Adrenal gland (tissue), 9 donors: ENCODE measurements at regions not wholly inside any gene's neighbourhood (a gene's known extent, or its start where the extent isn't known, plus 50 kb on each side); places are given as distances from the start of the nearest gene placed in this dataset.

ENCODE experiments used
- DNase-seq, 7 donors: peaks; one replicate each; pipeline ENCODE4 v3.0.0-alpha.2; 2019 to 2020
- H3K27ac ChIP-seq, 5 donors: fragments of 200-600 bp; sonication (generic) in 4 of 5; 1 replicate in 3 of 5; 2 replicates in 2 of 5; pipeline versions ENCODE4 v1.5.1 to v1.8.0; 2016 to 2020; ENCODE audit warnings: mild to moderate bottlenecking in 1 of 5
- H3K27me3 ChIP-seq: fragments of 200-600 bp; 2 replicates; pipeline ENCODE4 v1.8.0; 2021
- H3K36me3 ChIP-seq, 2 donors: fragments of 200-600 bp; replicated peaks in 1 of 2; 1 replicate in 1 of 2; 2 replicates in 1 of 2; pipeline versions ENCODE4 v1.5.1 to v1.8.0; 2018 to 2022
- H3K4me1 ChIP-seq, 2 donors: fragments of 200-600 bp; replicated peaks in 1 of 2; 1 replicate in 1 of 2; 2 replicates in 1 of 2; pipeline versions ENCODE4 v1.5.1 to v1.8.0; 2018 to 2021
- H3K4me3 ChIP-seq, 4 donors: fragments of 200-600 bp; sonication (generic) in 3 of 4; one replicate each; pipeline ENCODE4 v1.5.1; 2016 to 2018
- H3K9me3 ChIP-seq, 3 donors: fragments of 200-600 bp; sonication (generic) in 1 of 3; replicated peaks in 1 of 3; 1 replicate in 2 of 3; 2 replicates in 1 of 3; pipeline versions ENCODE4 v1.5.1 to v1.8.0; 2016 to 2021
- POLR2A ChIP-seq, 2 donors: fragments of 450-650 bp; IDR thresholded peaks; one replicate each; pipeline ENCODE4 v1.6.1; 2017; ENCODE audit warnings: antibody characterized with exemption in 2 of 2, mild to moderate bottlenecking in 2 of 2, moderate library complexity in 1 of 2
- WGBS, 4 donors: extraction: QIAGEN DNeasy Blood & Tissue Kit in 2 of 4; methylation state at CpG; one replicate each; pipeline versions ENCODE4 v1.1.5 to v1.1.7; 2013 to 2017; 5-methylcytosine and 5-hydroxymethylcytosine counted together
- intact Hi-C, 2 donors: fragments of 100-400 bp; cut with DNase I; formaldehyde crosslinking; loops; one replicate each; pipeline versions ENCODE4 v1.14.1 to v1.15.0; 2022 to 2023
- TF ChIP-seq, protein P1 (sequence below), 6 experiments: fragments of 450-650 bp in 4 of 6; fragments of 200-600 bp in 2 of 6; sonication (generic) in 1 of 6; IDR thresholded peaks; 1 replicate in 5 of 6; 2 replicates in 1 of 6; pipeline versions ENCODE4 v1.5.1 to v1.8.0; 2016 to 2021; ENCODE audit warnings: antibody characterized with exemption in 6 of 6, mild to moderate bottlenecking in 2 of 6, moderate library complexity in 1 of 6
- donor health status: healthy with polysubstance abuse.
- donor health status: Bipolar disorder and iron deficiency.
- donor health status: DM: yes; HTN: yes; CAD: no.
- donor health status: DM: no; HTN: no; CAD: no.
- donor health status: DM: no; HTN: no; CAD: no.

DNA sequence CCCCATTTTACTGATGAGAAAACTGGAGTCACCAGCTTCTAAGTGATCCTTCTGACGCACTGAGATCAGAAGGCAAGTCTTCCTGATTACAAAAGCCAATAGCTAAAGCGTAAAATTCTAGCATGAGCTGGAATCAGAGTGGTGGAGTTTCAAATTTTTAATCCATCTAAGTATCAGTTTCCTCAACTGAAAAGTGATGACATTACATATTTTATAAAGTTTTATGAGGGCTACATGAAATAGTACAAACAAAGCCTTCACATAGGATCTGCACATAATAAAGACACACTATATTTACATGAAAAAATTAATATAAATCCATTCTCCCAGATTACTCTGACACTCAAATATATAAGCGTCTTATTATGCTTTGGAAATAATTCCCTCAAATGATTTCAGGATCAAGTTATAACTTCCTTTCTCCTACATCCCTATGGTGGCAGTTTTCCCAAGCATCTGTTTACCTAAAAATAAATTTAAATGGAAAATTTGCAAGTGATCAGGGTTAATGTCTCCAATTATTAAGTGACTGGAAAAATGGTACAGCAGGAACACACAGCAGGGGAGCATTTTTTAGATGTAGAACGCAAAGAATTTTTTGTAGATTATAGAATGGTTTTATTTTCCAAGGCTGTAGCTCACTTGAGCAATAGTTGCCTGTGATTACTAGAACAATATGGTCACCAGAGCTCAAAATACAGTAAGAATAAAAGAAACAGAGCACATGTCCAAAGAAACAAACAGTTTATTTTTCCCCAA lies 490.4 kb upstream of the C1orf87 start:
- WGBS, 4 donors, result 79 to 84% (median 82%) methylated on average over 4 of the region's 4 CpGs
- TF ChIP-seq POLR2A (IDR thresholded peaks at IDR 0.05), result no peak
- TF ChIP-seq, protein P1, sequence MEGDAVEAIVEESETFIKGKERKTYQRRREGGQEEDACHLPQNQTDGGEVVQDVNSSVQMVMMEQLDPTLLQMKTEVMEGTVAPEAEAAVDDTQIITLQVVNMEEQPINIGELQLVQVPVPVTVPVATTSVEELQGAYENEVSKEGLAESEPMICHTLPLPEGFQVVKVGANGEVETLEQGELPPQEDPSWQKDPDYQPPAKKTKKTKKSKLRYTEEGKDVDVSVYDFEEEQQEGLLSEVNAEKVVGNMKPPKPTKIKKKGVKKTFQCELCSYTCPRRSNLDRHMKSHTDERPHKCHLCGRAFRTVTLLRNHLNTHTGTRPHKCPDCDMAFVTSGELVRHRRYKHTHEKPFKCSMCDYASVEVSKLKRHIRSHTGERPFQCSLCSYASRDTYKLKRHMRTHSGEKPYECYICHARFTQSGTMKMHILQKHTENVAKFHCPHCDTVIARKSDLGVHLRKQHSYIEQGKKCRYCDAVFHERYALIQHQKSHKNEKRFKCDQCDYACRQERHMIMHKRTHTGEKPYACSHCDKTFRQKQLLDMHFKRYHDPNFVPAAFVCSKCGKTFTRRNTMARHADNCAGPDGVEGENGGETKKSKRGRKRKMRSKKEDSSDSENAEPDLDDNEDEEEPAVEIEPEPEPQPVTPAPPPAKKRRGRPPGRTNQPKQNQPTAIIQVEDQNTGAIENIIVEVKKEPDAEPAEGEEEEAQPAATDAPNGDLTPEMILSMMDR (IDR thresholded peaks at IDR 0.05), result no peak
- Histone ChIP-seq H3K27ac (no peak overlapping the region), H3K27me3 (no peaks in the 10 kb centered on the region), H3K9me3 (no peaks in the 10 kb centered on the region), H3K4me1 (peaks cover 0 to 4% of the 10 kb centered on the region in 2 donors), H3K36me3 (no peaks in the 10 kb centered on the region), H3K4me3 (no peak overlapping the region)
- DNase-seq, result no peak
- intact Hi-C loops, result no loop called here

DNA sequence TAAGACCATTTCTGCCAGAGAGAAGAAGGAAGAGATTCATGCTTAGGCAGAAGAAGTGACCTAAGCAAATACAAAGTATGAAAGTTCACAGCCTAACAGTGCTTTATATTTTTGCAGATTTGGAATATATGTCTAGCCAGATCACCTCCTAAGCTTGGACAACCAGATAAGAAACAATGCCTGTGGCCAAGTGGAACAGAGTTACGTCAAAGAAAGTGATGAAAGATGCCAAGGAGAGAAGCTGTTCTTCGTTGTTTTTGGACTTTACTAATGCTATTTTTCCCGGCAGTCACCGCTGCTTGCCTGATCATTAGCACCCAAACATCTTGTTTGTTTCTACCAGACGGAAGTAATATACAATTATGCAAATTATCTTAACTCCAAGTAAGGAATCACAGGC lies 489.2 kb upstream of the C1orf87 start:
- H3K27me3 ChIP-seq, result no peaks in the 10 kb centered on the region
- H3K4me3 ChIP-seq, result no peak overlapping the region
- no peaks in the 10 kb centered on the region for H3K9me3 ChIP-seq
- 57 to 69% (median 65%) methylated on average over 5 of the region's 5 CpGs for WGBS, 4 donors
- TF ChIP-seq, protein P1 (IDR thresholded peaks at IDR 0.05), result no peak
- TF ChIP-seq POLR2A (IDR thresholded peaks at IDR 0.05), result no peak
- H3K27ac ChIP-seq, result no peak overlapping the region
- intact Hi-C loops, result no loop called here
- no peak for DNase-seq
- no peaks in the 10 kb centered on the region for H3K36me3 ChIP-seq
- peaks cover 0 to 4% of the 10 kb centered on the region in 2 donors for H3K4me1 ChIP-seq

DNA sequence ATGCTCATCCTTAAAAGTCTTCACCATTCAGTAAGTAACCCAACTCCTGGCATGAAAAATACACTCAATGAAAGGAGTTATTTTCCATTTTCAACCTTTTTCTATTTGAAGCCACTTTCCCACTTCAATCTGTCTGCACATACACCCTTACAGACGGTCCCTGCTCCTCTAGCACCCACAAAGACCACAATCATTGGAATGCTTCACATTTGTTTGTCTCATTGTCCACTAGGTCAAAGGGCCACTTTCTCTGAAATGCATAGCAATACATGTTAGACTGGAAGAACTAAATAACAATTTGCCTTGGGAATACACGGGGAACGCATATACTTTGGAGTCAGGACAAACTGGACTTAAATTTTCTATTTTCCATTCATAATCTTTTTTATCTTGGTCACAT lies 487.1 kb upstream of the C1orf87 start:
- intact Hi-C loops, result no loop called here
- peaks cover 0 to 4% of the 10 kb centered on the region in 2 donors for H3K4me1 ChIP-seq
- DNase-seq, result no peak
- no peaks in the 10 kb centered on the region for H3K27me3 ChIP-seq
- H3K4me3 ChIP-seq, result no peak overlapping the region
- whole genome bisulfite sequencing, 4 donors, result 88 to 96% (median 92%) methylated on average over 3 of the region's 3 CpGs
- H3K9me3 ChIP-seq, result no peaks in the 10 kb centered on the region
- H3K27ac ChIP-seq, result no peak overlapping the region
- H3K36me3 ChIP-seq, result no peaks in the 10 kb centered on the region
- TF ChIP-seq, protein P1 (IDR thresholded peaks at IDR 0.05), result no peak
- no peak for TF ChIP-seq POLR2A (IDR thresholded peaks at IDR 0.05)

DNA sequence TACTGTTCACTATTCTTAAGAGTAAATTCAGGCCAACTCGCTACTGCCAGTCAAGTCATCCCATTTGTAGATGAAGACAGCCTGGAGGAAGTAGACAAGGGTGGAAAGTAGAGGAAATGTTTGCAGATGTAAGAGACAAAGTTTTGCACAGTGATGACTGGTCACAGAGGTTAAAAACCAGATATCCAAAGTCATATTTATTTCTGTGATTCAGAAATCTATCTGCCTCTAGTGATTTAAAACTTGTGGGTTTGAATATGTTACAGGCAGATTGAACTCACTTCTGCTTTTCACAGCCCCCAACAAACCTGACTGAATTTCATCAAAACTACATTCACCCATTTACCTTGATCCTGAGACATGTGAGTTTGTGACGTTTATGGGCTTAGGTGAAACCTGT lies 484.7 kb upstream of the C1orf87 start:
- 48 to 69% (median 56%) methylated on average over 2 of the region's 2 CpGs for WGBS, 4 donors
- no peaks in the 10 kb centered on the region for H3K4me1 ChIP-seq
- no peaks in the 10 kb centered on the region for H3K27me3 ChIP-seq
- TF ChIP-seq, protein P1 (IDR thresholded peaks at IDR 0.05), result no peak
- no peak for TF ChIP-seq POLR2A (IDR thresholded peaks at IDR 0.05)
- no peaks in the 10 kb centered on the region for H3K36me3 ChIP-seq
- no peaks in the 10 kb centered on the region for H3K9me3 ChIP-seq
- DNase-seq, result no peak
- no peak overlapping the region for H3K27ac ChIP-seq
- intact Hi-C loops, result no loop called here
- H3K4me3 ChIP-seq, result no peak overlapping the region
